ENCODE measurements at regions not wholly inside any gene's neighbourhood (a gene's known extent, or its start where the extent isn't known, plus 50 kb on each side); places are given as distances from the start of the nearest gene placed in this dataset.
A peak's percentile ranks its signal among the peaks of the same experiment; 100 is the strongest.

GRCh38 chr13:93055233-93055632 lies 171.4 kb upstream of the GPC6 start:
- H3K27me3 ChIP-seq (ENCODE audit: control insufficient read depth, insufficient read depth, low read length), result no peaks in the 10 kb centered on the region
- H3K4me3 ChIP-seq (ENCODE audit: low read length), result no peak overlapping the region
- H3K4me1 ChIP-seq (ENCODE audit: control insufficient read depth, insufficient read depth, low read length), result no peaks in the 10 kb centered on the region
- H3K36me3 ChIP-seq (ENCODE audit: control insufficient read depth, insufficient read depth, low read length), result no peaks in the 10 kb centered on the region
- no peak overlapping the region for H3K27ac ChIP-seq (ENCODE audit: low read length)
- H3K9me3 ChIP-seq (ENCODE audit: control insufficient read depth, low read depth, low read length), result no peaks in the 10 kb centered on the region
- no CpG with 5 or more reads among the region's 2 CpGs for WGBS (ENCODE audit: insufficient coverage, low lambda C conversion rate)
- no peak for DNase-seq

- Histone ChIP-seq H3K27ac (ENCODE audit: low read length) (no peak overlapping the region), H3K27me3 (ENCODE audit: control insufficient read depth, insufficient read depth, low read length) (no peaks in the 10 kb centered on the region), H3K4me1 (ENCODE audit: control insufficient read depth, insufficient read depth, low read length) (no peaks in the 10 kb centered on the region), H3K36me3 (ENCODE audit: control insufficient read depth, insufficient read depth, low read length) (no peaks in the 10 kb centered on the region), H3K4me3 (ENCODE audit: low read length) (no peak overlapping the region), H3K9me3 (ENCODE audit: control insufficient read depth, low read depth, low read length) (no peaks in the 10 kb centered on the region)
- no peak for DNase-seq
- no CpG with 5 or more reads among the region's 1 CpG for WGBS (ENCODE audit: insufficient coverage, low lambda C conversion rate)
Measured at GRCh38 chr13:93058301-93058700, 168.3 kb upstream of the GPC6 start.

GRCh38 chr13:93060144-93060543 lies 166.5 kb upstream of the GPC6 start:
- H3K36me3 ChIP-seq (ENCODE audit: control insufficient read depth, insufficient read depth, low read length), result no peaks in the 10 kb centered on the region
- 75% methylated on average over 1 of the region's 5 CpGs for WGBS (ENCODE audit: insufficient coverage, low lambda C conversion rate)

DNA sequence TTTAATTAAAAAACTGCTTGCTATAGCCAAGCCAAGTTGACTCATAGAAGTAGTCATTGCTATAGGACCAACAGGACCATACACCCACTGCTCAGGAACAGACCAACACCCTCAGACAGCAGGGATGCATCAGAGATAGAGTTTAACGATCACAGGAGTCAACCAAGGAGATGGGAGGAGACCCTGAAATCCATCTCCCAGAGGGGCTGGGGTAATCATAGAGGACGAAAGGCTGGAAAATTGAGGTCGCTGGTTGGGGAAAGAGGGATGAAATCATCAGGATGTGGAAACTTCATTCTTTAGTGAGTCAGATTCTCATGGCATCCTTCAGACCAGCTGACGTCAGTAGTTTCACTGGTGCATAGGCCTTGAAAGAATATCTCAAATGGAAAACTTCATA lies 160.4 kb upstream of the GPC6 start:
- Histone ChIP-seq H3K4me3 (ENCODE audit: low read length) (no peak overlapping the region), H3K4me1 (ENCODE audit: control insufficient read depth, insufficient read depth, low read length) (no peaks in the 10 kb centered on the region), H3K27ac (ENCODE audit: low read length) (no peak overlapping the region), H3K9me3 (ENCODE audit: control insufficient read depth, low read depth, low read length) (no peaks in the 10 kb centered on the region), H3K36me3 (ENCODE audit: control insufficient read depth, insufficient read depth, low read length) (no peaks in the 10 kb centered on the region), H3K27me3 (ENCODE audit: control insufficient read depth, insufficient read depth, low read length) (no peaks in the 10 kb centered on the region)
- WGBS (ENCODE audit: insufficient coverage, low lambda C conversion rate), result no CpG with 5 or more reads among the region's 4 CpGs
- DNase-seq, result no peak

More at GRCh38 chr13:93060144-93060543, 166.5 kb upstream of the GPC6 start:
- no peaks in the 10 kb centered on the region for H3K4me1 ChIP-seq (ENCODE audit: control insufficient read depth, insufficient read depth, low read length)
- no peaks in the 10 kb centered on the region for H3K27me3 ChIP-seq (ENCODE audit: control insufficient read depth, insufficient read depth, low read length)
- no peak for DNase-seq
- H3K9me3 ChIP-seq (ENCODE audit: control insufficient read depth, low read depth, low read length), result no peaks in the 10 kb centered on the region
- no peak overlapping the region for H3K27ac ChIP-seq (ENCODE audit: low read length)
- no peak overlapping the region for H3K4me3 ChIP-seq (ENCODE audit: low read length)

DNA sequence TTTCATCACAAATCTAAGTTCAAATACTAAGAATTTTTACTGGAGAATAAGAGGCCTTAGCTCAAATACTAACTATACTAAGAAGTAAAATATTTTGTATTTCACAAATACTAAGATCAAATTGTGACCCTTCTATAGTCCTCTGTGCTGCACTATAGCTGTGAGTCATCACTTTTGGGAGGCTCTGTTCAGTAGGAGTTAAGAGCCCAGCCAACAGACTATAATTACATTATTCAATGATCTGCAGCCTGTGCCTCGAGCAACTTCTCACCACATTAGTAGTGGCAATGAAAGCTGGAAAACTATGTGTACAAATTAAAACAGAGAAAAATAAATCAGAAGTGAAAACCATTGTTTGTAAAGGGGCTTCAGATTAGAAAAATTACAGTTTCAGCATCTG lies 147.3 kb upstream of the GPC6 start:
- Histone ChIP-seq H3K9me3 (ENCODE audit: control insufficient read depth, low read depth, low read length) (no peaks in the 10 kb centered on the region), H3K4me1 (ENCODE audit: control insufficient read depth, insufficient read depth, low read length) (peaks cover 7% of the 10 kb centered on the region), H3K4me3 (ENCODE audit: low read length) (no peak overlapping the region), H3K27ac (ENCODE audit: low read length) (no peak overlapping the region), H3K27me3 (ENCODE audit: control insufficient read depth, insufficient read depth, low read length) (no peaks in the 10 kb centered on the region), H3K36me3 (ENCODE audit: control insufficient read depth, insufficient read depth, low read length) (no peaks in the 10 kb centered on the region)
- no peak for DNase-seq
- WGBS (ENCODE audit: insufficient coverage, low lambda C conversion rate), result no CpG with 5 or more reads among the region's 1 CpG

DNA sequence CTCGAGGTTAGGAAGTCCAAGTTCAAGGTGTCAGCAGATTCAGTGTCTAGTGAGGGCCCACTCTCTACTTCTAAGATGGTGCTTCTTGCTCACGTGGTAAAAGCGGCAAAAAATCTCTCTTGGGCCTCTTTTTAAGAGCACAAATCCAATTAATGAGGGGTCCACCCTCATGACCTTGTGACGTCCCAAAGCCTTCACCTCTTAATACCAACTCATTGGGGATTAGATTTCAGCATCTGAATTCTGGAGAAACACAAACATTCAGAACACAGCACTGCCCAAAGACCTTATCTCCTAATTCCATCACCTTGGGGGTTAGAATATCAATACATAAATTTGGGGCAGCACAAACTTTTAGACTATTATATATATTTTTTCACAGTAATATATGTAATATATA lies 146.4 kb upstream of the GPC6 start:
- H3K27ac ChIP-seq (ENCODE audit: low read length), result no peak overlapping the region
- no peak for DNase-seq
- H3K9me3 ChIP-seq (ENCODE audit: control insufficient read depth, low read depth, low read length), result no peaks in the 10 kb centered on the region
- H3K4me1 ChIP-seq (ENCODE audit: control insufficient read depth, insufficient read depth, low read length), result peaks cover 7% of the 10 kb centered on the region
- H3K27me3 ChIP-seq (ENCODE audit: control insufficient read depth, insufficient read depth, low read length), result no peaks in the 10 kb centered on the region
- no CpG with 5 or more reads among the region's 4 CpGs for WGBS (ENCODE audit: insufficient coverage, low lambda C conversion rate)
- no peak overlapping the region for H3K4me3 ChIP-seq (ENCODE audit: low read length)
- H3K36me3 ChIP-seq (ENCODE audit: control insufficient read depth, insufficient read depth, low read length), result no peaks in the 10 kb centered on the region

DNA sequence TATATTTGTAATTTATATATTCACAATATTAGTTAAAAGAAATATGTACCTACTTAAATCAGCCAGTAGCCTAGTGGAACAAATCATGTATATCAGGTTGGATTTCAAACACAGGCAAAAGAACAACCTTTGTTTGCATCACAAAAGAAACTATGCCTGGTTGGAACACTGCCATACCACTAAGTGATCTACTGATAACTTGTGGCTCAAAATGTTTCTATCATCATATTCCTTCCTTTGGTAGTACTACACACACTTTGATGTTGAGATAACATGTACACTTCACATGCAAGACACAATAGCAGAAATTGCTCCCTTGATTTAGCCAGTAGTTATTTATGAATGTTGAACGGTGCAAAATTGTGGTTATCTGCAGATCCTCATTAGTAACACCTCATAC lies 146.0 kb upstream of the GPC6 start:
- Histone ChIP-seq H3K9me3 (ENCODE audit: control insufficient read depth, low read depth, low read length) (no peaks in the 10 kb centered on the region), H3K4me1 (ENCODE audit: control insufficient read depth, insufficient read depth, low read length) (peaks cover 7% of the 10 kb centered on the region), H3K4me3 (ENCODE audit: low read length) (no peak overlapping the region), H3K36me3 (ENCODE audit: control insufficient read depth, insufficient read depth, low read length) (no peaks in the 10 kb centered on the region), H3K27me3 (ENCODE audit: control insufficient read depth, insufficient read depth, low read length) (no peaks in the 10 kb centered on the region), H3K27ac (ENCODE audit: low read length) (peak overlapping the region; percentile 47)
- DNase-seq, result no peak
- no CpG with 5 or more reads among the region's 1 CpG for WGBS (ENCODE audit: insufficient coverage, low lambda C conversion rate)

DNA sequence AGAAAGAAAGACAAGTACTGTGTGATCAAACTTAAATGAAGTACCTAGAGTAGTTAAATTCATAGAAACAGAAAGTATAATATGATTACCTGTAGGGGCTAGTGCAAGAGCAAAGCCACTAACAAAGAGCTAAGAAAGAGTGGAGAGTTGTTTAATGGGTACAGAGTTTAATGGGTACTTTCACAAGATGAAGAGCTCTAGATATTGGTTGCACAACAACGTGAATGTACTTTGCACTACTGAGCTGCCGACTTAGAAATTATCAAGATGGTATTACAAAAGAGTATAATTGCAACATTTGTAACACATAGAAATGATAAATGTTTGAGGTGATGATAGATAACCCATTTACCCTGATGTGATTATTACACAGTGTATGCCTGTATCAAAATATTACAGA lies 140.3 kb upstream of the GPC6 start:
- Histone ChIP-seq H3K9me3 (ENCODE audit: control insufficient read depth, low read depth, low read length) (no peaks in the 10 kb centered on the region), H3K27ac (ENCODE audit: low read length) (no peak overlapping the region), H3K4me1 (ENCODE audit: control insufficient read depth, insufficient read depth, low read length) (peaks cover 2% of the 10 kb centered on the region), H3K27me3 (ENCODE audit: control insufficient read depth, insufficient read depth, low read length) (no peaks in the 10 kb centered on the region), H3K36me3 (ENCODE audit: control insufficient read depth, insufficient read depth, low read length) (no peaks in the 10 kb centered on the region), H3K4me3 (ENCODE audit: low read length) (no peak overlapping the region)
- peak; percentile 74 to 89 for DNase-seq
- no CpG with 5 or more reads among the region's 2 CpGs for WGBS (ENCODE audit: insufficient coverage, low lambda C conversion rate)

GRCh38 chr13:93098972-93099371 lies 127.6 kb upstream of the GPC6 start:
- Histone ChIP-seq H3K4me1 (ENCODE audit: control insufficient read depth, insufficient read depth, low read length) (peaks cover 18% of the 10 kb centered on the region), H3K27me3 (ENCODE audit: control insufficient read depth, insufficient read depth, low read length) (no peaks in the 10 kb centered on the region), H3K27ac (ENCODE audit: low read length) (peak overlapping the region; percentile 27), H3K9me3 (ENCODE audit: control insufficient read depth, low read depth, low read length) (no peaks in the 10 kb centered on the region), H3K36me3 (ENCODE audit: control insufficient read depth, insufficient read depth, low read length) (no peaks in the 10 kb centered on the region), H3K4me3 (ENCODE audit: low read length) (no peak overlapping the region)
- 82% methylated on average over 2 of the region's 6 CpGs for WGBS (ENCODE audit: insufficient coverage, low lambda C conversion rate)
- DNase-seq, result peak; percentile 56 to 77

- peaks cover 18% of the 10 kb centered on the region for H3K4me1 ChIP-seq (ENCODE audit: control insufficient read depth, insufficient read depth, low read length)
- peak; percentile 60 to 80 for DNase-seq
- H3K9me3 ChIP-seq (ENCODE audit: control insufficient read depth, low read depth, low read length), result no peaks in the 10 kb centered on the region
- no peak overlapping the region for H3K4me3 ChIP-seq (ENCODE audit: low read length)
- WGBS (ENCODE audit: insufficient coverage, low lambda C conversion rate), result no CpG with 5 or more reads among the region's 2 CpGs
- peak overlapping the region; percentile 65 for H3K27ac ChIP-seq (ENCODE audit: low read length)
- no peaks in the 10 kb centered on the region for H3K27me3 ChIP-seq (ENCODE audit: control insufficient read depth, insufficient read depth, low read length)
- H3K36me3 ChIP-seq (ENCODE audit: control insufficient read depth, insufficient read depth, low read length), result no peaks in the 10 kb centered on the region
Measured at GRCh38 chr13:93101226-93101734, 125.3 kb upstream of the GPC6 start.

DNA sequence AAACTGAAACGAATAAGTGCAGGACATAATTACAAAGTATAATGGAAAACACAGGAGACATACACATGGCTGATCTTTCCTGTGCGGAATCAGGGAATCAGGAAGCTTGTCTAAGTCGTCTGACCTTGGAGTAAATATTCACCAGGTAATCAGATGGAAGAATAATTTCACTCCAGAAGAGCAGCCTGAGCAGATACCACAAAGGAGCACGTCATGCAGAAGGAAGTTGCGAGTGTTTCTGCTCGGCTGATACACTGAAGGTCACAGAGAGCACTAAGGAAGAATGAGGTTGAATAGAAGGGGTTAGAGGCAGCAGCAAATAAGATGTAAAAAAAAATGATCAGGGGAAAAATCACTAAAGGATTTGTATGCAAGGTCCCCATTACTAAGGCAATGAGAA lies 122.3 kb upstream of the GPC6 start:
- Histone ChIP-seq H3K4me1 (ENCODE audit: control insufficient read depth, insufficient read depth, low read length) (peaks cover 10% of the 10 kb centered on the region), H3K27me3 (ENCODE audit: control insufficient read depth, insufficient read depth, low read length) (no peaks in the 10 kb centered on the region), H3K27ac (ENCODE audit: low read length) (no peak overlapping the region), H3K36me3 (ENCODE audit: control insufficient read depth, insufficient read depth, low read length) (no peaks in the 10 kb centered on the region), H3K4me3 (ENCODE audit: low read length) (no peak overlapping the region), H3K9me3 (ENCODE audit: control insufficient read depth, low read depth, low read length) (no peaks in the 10 kb centered on the region)
- 86% methylated on average over 5 of the region's 6 CpGs for WGBS (ENCODE audit: insufficient coverage, low lambda C conversion rate)
- DNase-seq, result no peak

Measured in large intestine (tissue), 3 donors.